NCI-H1092 (cell line): ENCODE measurements at regions not wholly inside any gene's neighbourhood (a gene's known extent, or its start where the extent isn't known, plus 50 kb on each side); places are given as distances from the start of the nearest gene placed in this dataset.

ENCODE experiments used
- DNase-seq: peaks from one replicate; lab custom pipeline; 2025; lab: John Stamatoyannopoulos, UW

GRCh38 chr3:43979645-43980044 is 262.0 kb upstream of the TOPAZ1 start:
- no peak for DNase-seq

DNA sequence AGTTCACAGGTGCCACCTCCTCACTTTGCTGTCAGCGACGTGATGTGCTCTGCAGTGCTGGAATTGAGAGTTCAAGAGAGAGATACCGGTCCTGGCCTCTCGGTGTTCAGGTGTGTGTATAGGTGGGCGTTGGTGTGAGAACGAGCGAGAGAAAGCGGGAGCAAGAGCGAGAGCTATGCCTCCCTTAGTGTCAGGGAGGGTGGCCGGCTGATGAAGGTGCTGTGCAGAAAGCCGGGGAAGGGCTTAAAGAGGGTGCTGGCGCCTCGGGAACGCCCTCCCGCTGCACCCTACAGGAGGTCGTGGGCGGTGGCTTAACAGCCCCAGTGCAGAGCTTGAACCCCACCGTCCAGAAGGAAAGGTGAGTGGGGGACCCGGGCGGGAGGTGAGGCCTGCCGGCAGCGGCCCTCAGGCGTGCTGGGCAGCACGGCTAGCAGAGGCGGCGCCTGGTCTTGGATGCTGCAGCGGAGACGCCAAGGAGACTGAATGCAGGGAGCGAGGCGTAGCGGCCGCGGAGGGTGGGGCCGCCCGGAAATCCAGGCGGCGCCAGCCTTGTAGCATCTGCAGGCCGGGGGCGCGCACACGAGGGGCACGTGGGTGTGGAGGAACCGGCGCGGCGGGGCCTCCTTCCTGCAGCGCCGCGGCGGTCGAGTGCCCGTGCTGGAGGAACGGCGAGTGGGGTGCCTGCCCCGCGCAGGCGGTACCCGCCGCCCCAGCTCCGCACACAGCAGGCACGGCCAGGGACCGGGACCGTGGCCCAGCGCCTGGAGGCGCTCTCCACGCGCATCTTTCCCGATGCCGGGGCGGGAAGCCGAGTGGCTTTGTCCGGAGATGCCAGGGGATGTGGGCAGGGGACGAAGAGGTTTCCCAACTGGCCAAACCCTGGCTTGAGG is 246.8 kb upstream of the TOPAZ1 start:
- DNase-seq, result no peak

DNA sequence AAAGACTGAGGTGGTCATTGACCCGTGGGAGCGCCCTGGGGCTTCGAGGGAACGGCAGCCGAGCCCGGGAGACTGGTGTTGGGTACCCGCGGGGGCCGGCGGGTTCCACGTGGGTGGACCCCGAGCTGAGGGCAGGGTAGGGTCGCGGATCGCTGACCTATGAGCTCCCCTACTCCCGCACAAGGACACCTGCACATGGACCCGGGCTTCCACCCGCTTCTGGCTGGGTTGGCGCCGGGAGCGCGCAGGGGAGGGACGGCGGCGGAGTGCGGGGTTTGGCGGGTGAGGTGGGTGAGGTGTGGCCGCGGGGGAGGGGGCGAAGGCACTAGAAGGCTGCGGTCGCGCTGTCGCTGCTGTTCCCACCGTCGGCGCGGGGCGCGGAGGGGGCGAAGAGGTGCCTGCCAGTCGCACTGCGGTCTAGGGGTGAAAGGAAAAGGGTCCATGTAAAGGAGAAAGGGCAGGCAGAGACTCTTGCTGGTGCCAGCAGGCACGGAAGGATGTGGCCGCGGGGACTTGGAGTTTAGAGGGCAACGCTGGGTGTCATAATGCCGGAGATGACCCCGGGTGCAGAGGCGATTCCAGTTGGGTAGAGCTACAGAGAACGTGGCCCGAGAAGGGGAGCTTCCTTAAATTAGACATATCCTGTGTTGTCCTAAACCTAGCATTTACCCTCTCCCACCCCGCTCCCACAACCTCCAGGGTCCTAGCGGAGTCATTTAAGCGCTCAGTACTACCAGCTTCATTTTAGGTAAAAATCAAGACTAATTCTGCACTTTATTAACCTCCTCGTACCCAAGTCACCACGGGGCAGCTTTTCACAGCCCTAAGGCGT is 245.9 kb upstream of the TOPAZ1 start:
- no peak for DNase-seq

GRCh38 chr3:43996379-43997301 is 245.0 kb upstream of the TOPAZ1 start:
- DNase-seq, result peak; percentile 46

DNA sequence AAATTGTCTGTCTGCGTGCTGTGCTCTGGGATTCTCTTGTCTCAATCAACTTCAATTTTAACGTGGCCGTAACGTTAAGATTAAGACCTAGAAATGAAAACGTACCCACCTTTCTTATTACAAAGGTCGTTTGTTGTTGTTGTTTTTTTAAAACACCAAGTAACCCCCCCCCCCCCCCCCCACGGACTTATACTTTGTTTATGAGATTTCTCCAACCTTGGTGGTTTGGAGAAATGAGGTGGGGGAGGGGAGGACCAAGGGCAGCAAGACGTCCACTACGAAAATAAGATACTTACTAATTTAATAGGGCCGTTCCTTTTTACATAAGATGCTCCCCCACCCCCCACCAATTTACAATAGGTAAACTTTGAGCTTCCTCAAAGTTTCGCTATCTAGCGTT is 244.4 kb upstream of the TOPAZ1 start:
- no peak for DNase-seq

DNA sequence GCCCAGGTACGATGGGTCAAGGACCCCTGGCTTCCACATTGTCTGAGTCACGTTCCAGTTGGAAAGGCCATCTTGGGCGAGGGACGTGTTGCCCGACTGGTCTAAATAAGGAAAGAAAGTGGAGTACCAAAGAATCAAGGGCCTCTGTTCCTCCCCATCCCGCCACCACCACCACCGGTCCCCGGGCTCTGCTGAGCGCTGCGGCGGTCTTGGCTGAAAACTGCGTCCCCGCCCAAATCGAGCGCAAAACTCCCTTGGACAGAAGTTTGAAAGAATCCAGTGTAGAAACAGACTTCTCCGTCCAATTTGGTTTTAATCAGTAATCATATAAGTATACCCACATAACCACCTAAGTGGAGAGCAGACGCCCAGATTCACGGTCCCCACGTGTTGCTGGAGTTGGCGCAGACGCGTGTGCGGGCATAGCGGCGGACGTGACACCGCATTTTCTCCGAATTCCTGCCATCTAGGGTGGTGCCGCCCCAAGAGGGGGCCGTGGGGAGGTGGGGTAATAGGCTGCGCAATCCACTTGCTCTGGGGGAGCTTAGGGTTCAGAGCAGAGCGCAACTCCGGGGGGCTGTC is 243.8 kb upstream of the TOPAZ1 start:
- no peak for DNase-seq

DNA sequence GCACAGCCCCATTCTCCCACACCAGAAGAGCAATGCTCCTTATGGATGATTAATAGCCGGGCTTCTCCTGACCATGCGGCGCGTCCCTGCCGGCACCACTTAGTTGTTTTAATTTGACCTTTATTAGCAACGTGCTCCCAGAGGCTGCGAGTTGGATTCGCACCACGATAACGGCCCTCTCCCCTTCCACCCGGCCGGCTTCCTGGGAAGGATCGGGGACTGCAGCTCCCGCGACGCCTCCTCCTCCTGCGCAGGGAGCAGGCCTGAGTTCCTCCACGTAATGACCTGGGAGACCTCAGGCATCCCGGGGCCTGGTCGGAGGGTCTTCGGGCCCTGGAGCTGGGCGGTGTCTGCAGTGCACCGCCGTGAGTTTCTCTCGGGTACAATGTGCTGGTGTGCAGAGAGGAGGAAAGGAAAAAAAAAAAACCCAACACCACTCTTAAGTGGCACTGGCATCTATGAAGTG is 243.3 kb upstream of the TOPAZ1 start:
- no peak for DNase-seq

GRCh38 chr3:43998836-43999727 is 242.6 kb upstream of the TOPAZ1 start:
- peak; percentile 46 for DNase-seq

DNA sequence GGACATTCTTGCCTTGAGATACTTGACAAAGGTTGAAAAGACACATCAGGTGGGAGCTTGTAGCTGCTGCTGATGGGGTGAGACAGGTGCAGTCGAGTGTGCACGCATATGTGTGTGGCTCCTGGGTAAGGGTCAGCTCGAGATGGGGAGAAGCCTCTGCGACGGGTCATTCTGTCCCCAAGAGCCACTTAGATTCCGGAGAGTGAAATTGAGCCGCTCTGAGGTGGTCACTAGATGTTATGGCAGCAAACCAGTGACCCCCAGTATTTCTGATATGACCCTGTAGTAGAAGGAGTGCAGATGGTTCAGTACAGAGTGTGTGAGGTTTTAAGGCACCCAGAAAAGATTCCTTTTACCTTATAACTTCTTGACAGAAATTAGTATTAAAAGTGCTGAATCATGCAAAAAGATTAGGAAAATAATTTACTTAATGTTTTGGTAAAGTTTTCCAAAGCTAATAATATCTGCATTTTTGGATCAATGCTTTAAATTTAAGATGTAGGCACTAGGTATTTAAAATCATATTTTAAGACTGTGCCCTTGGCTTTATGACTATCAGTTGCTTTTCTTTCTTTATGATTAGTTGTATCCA is 241.9 kb upstream of the TOPAZ1 start:
- DNase-seq, result no peak

- DNase-seq, result no peak
Observed at GRCh38 chr3:44000586-44000985, 241.1 kb upstream of the TOPAZ1 start.

DNA sequence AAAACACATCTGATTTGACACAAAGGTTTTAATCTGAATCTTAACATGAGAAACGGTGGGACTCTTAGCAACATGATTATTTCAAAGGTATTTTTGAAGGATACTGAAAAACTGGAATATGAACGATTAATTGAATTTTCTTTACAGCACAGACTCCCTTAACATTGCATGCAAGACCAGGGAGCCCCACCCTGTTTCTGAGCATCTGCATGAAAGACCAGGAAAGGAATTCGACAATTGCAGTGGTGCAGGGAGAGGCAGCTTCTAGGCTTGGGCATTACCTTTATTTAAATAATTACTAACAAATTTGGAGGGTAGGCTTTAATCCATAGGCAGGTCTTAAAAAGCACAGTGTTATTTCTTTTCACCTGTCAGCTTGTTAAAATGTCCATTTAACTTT is 240.6 kb upstream of the TOPAZ1 start:
- DNase-seq, result no peak

- DNase-seq, result no peak
Observed at GRCh38 chr3:44003801-44004200, 237.9 kb upstream of the TOPAZ1 start.

DNA sequence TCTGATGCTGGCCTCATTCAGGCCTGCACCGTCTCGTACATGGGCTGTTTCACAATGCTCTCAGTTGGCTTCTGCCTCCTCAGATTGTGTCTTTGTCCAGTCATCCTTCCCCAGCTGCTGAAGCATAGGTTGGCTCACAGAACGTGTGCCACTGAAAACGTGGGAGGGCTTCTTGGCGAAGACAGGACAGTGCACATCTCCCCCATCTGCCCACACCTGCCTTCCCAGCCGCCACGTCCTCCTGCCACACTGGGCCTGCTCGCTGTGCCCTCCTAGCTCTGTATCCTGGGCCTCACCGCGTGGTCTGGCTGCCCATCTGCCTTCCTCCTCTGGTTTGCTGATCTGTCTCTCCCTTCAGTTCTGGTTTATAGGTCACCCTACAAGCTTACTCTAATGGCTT is 230.0 kb upstream of the TOPAZ1 start:
- DNase-seq, result no peak

- no peak for DNase-seq
Observed at GRCh38 chr3:44012160-44012899, 229.4 kb upstream of the TOPAZ1 start.

DNA sequence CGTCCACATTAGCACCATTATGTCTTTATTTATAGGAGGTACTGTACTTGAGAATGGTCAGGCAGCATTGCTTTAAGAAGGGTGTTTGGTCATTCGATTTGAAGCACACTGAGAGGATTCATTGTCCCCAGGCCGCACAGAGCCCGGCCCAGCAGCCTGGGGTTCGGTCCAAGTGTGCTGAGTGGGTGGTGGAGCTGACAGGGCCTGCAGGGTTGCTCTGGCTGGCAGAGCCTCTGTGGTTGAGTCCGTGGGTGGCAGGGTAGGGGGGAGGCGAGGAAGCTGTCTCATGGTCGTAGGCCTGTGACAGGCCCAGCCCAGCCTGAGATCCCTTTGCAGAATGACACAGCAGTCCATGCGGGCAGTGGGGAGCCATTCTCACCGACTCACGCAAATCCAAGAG is 227.7 kb upstream of the TOPAZ1 start:
- no peak for DNase-seq

DNA sequence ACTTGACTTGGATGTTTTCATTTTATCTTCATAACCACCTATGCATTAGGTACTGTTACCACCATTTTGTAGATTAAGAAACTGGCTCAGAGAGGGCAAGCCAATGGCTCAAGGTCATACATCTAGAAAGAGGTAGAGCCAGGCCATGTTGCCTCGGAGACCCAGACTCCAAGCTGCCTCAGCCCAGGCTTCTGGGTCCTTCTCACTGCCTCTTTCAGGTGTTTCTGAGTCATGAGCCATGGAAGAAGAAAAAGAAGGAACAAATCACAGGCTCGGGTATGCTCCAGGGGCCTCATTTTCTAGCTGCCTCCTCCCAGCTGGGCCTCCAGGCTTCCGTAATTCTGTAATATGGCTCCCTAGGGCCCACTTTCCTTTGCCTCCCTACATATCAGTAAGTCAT is 226.5 kb upstream of the TOPAZ1 start:
- DNase-seq, result no peak

DNA sequence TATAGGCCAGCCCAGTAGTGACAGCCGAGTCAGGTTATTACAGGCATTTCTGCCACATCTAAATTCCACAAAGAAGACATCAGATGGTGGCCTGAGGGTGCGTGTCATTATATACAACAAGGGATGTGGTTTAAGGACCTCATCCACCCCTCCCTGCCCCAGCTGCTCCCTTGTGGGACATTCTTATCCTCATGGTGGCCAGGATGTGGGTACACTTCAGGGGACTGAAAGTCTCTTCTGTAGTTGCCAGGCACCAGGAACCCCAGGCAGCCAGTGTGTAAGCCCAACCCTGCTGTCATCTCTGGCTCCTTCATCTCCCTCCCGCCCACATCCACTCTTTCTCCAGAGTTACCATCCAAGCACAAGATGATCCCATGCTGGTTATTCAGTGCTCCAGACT is 224.9 kb upstream of the TOPAZ1 start:
- DNase-seq, result no peak

GRCh38 chr3:44018926-44019325 is 222.8 kb upstream of the TOPAZ1 start:
- DNase-seq, result no peak

DNA sequence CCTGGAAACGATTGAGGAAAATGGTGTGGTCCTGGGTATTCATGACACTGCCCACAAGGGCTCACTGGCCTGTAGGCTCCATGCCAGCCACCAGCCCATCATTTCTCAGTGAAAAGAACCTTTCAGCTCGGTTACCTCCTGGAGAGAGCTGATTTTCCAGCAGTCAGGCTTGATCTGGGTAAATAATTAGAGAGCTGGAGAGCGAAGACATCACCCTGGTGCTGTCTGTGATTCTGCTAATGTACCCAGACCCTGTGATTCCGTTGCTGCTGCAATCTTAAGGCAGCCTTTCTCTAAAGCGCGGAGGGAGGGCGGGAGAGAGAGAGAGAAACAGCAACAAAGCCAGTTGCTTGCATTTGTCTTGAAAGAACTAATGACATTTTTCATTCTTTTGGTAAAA is 221.9 kb upstream of the TOPAZ1 start:
- DNase-seq, result no peak
